GM23338 (cell line): ENCODE measurements at regions not wholly inside any gene's neighbourhood (a gene's known extent, or its start where the extent isn't known, plus 50 kb on each side); places are given as distances from the start of the nearest gene placed in this dataset.

Experiments used
- ATAC-seq: fragments of 200-7000 bp; cut with Tn5 transposase; 3 replicates; pipeline ENCODE4 v1.9.1; 2020
- DNase-seq: peaks from one replicate; pipeline ENCODE4 v3.0.0-alpha.2; 2015; ENCODE audit warnings: low spot score
- H2AFZ ChIP-seq: fragments of 200-600 bp; sonication (generic); 2 replicates; pipeline ENCODE4 v1.8.0; 2016; ENCODE audit warnings: antibody characterized with exemption, mild to moderate bottlenecking, moderate library complexity
- H3F3A ChIP-seq: fragments of 200-600 bp; sonication (generic); replicated peaks from 2 replicates; pipeline ENCODE4 v1.8.0; 2017; ENCODE audit warnings: antibody characterized with exemption, mixed run types, low read depth
- H3K27ac ChIP-seq: fragments of 200-600 bp; sonication (generic); 2 replicates; pipeline ENCODE4 v1.6.1; 2016; ENCODE audit warnings: low read depth
- H3K27me3 ChIP-seq: fragments of 200-600 bp; sonication (generic); 2 replicates; pipeline ENCODE4 v1.8.0; 2016; ENCODE audit warnings: mild to moderate bottlenecking, mixed run types, moderate library complexity; ENCODE audit not compliant: insufficient read depth
- H3K36me3 ChIP-seq: fragments of 200-600 bp; sonication (generic); 2 replicates; pipeline ENCODE4 v1.8.0; 2016; ENCODE audit warnings: mild to moderate bottlenecking; ENCODE audit not compliant: insufficient read depth
- H3K4me1 ChIP-seq: fragments of 200-600 bp; sonication (generic); 2 replicates; pipeline ENCODE4 v1.8.0; 2016; ENCODE audit warnings: mild to moderate bottlenecking, moderate library complexity; ENCODE audit not compliant: insufficient read depth
- H3K4me2 ChIP-seq: fragments of 200-600 bp; sonication (generic); 2 replicates; pipeline ENCODE4 v1.7.1; 2017; ENCODE audit warnings: mixed run types
- H3K4me3 ChIP-seq: fragments of 200-600 bp; sonication (generic); 2 replicates; pipeline ENCODE4 v1.6.1; 2016; ENCODE audit warnings: mixed run types
- H3K79me2 ChIP-seq: fragments of 200-600 bp; sonication (generic); replicated peaks from 2 replicates; pipeline ENCODE4 v1.8.0; 2017; ENCODE audit warnings: mild to moderate bottlenecking; ENCODE audit not compliant: insufficient read depth
- H3K9me2 ChIP-seq: fragments of 200-600 bp; sonication (generic); 2 replicates; pipeline ENCODE4 v1.8.0; 2017; ENCODE audit not compliant: insufficient read depth
- H4K20me1 ChIP-seq: fragments of 200-600 bp; sonication (generic); replicated peaks from 2 replicates; pipeline ENCODE4 v1.8.0; 2017; ENCODE audit warnings: mild to moderate bottlenecking; ENCODE audit not compliant: insufficient read depth
- H3K27ac Mint-ChIP-seq: 2 replicates; pipeline ENCODE4 v1.8.0; 2020; ENCODE audit warnings: inconsistent platforms, mild to moderate bottlenecking, moderate library complexity, mixed read lengths
- H3K27me3 Mint-ChIP-seq: 3 replicates; pipeline ENCODE4 v1.8.0; 2022; ENCODE audit warnings: low read depth, mild to moderate bottlenecking, moderate library complexity, mixed read lengths, inconsistent platforms; ENCODE audit not compliant: insufficient read depth, poor library complexity
- H3K36me3 Mint-ChIP-seq: 3 replicates; pipeline ENCODE4 v1.8.0; 2021; ENCODE audit warnings: low read depth, mild to moderate bottlenecking, inconsistent platforms, moderate library complexity, mixed read lengths
- H3K4me1 Mint-ChIP-seq: 3 replicates; pipeline ENCODE4 v1.8.0; 2020; ENCODE audit warnings: mild to moderate bottlenecking, inconsistent platforms, mixed read lengths
- H3K4me3 Mint-ChIP-seq: 3 replicates; pipeline ENCODE4 v1.8.0; 2021; ENCODE audit warnings: moderate library complexity, mild to moderate bottlenecking, inconsistent platforms, mixed read lengths
- H3K9me3 Mint-ChIP-seq: 3 replicates; pipeline ENCODE4 v1.8.0; 2020; ENCODE audit warnings: moderate library complexity, mild to moderate bottlenecking, inconsistent platforms, mixed read lengths
- CREB1 ChIP-seq: fragments of 250-450 bp; sonication (Bioruptor Pico); IDR thresholded peaks from 2 replicates; pipeline ENCODE4 v1.5.0; 2020; ENCODE audit warnings: low read depth, mild to moderate bottlenecking, moderate library complexity
- EZH2 ChIP-seq: fragments of 200-600 bp; sonication (generic); IDR thresholded peaks from one replicate; pipeline ENCODE4 v1.8.0; 2017; ENCODE audit warnings: antibody characterized with exemption, mild to moderate bottlenecking, low read depth; ENCODE audit not compliant: unreplicated experiment
- EZH2phosphoT487 ChIP-seq: fragments of 200-600 bp; sonication (generic); IDR thresholded peaks from one replicate; pipeline ENCODE4 v1.8.1; 2018; ENCODE audit warnings: antibody characterized with exemption; ENCODE audit not compliant: unreplicated experiment
- JUNB ChIP-seq: IDR thresholded peaks from one replicate; pipeline ENCODE4 v1.6.1; 2016; ENCODE audit warnings: antibody characterized with exemption; ENCODE audit not compliant: unreplicated experiment
- NANOG ChIP-seq: IDR thresholded peaks from 2 replicates; pipeline ENCODE4 v1.6.1; 2016; ENCODE audit warnings: antibody characterized with exemption, borderline replicate concordance
- POLR2AphosphoS5 ChIP-seq: IDR thresholded peaks from 2 replicates; pipeline ENCODE4 v1.6.1; 2016; ENCODE audit warnings: antibody characterized with exemption, low read depth
- STAT1 ChIP-seq: IDR thresholded peaks from one replicate; pipeline ENCODE4 v1.6.1; 2016; ENCODE audit warnings: antibody characterized with exemption; ENCODE audit not compliant: unreplicated experiment
- ZNF114 ChIP-seq: fragments of 250-450 bp; sonication (Bioruptor Pico); IDR thresholded peaks from 2 replicates; pipeline ENCODE4 v1.5.0; 2020; ENCODE audit warnings: mild to moderate bottlenecking, moderate library complexity
- ZNF331 ChIP-seq: fragments of 250-450 bp; sonication (Bioruptor Pico); IDR thresholded peaks from 2 replicates; pipeline ENCODE4 v1.5.0; 2020; ENCODE audit warnings: low read depth, mild to moderate bottlenecking, moderate library complexity
- TF ChIP-seq, protein P1 (sequence below): IDR thresholded peaks from one replicate; pipeline ENCODE4 v1.6.1; 2018; ENCODE audit warnings: antibody characterized with exemption; ENCODE audit not compliant: unreplicated experiment
- TF ChIP-seq, protein P2 (sequence below): IDR thresholded peaks from 2 replicates; pipeline ENCODE4 v1.6.1; 2016; ENCODE audit warnings: antibody characterized with exemption
- TF ChIP-seq, protein P3 (sequence below), 2 experiments: fragments of 200-600 bp in 1 of 2; sonication (generic) in 1 of 2; conservative IDR thresholded peaks; 2 replicates each; pipeline versions ENCODE4 v1.5.1 to v1.6.1; 2016 to 2017; ENCODE audit warnings: antibody characterized with exemption in 2 of 2, low read depth in 2 of 2, mild to moderate bottlenecking in 2 of 2, moderate library complexity in 1 of 2
- TF ChIP-seq, protein P4 (sequence below): fragments of 250-450 bp; sonication (Bioruptor Pico); IDR thresholded peaks from 2 replicates; pipeline ENCODE4 v1.5.0; 2020; ENCODE audit warnings: mild to moderate bottlenecking, moderate library complexity

DNA sequence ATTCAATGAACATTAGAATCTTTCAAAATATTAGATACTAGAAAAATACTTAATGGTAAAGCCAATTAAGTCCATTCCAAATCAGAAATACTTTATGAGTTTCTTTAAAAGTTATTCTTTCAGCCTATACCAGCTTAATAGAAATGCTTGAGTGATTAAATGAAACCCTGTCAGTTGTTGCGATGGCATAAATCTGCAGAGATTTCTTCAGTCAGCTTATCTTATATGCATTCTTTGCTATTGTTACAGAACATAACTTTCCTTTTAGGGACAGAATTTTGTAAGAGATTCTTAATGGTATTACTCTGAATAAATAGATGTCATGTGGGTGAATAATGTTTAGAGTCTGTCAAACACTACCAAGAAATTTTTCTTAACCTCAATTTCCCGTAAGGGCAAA is 325.0 kb upstream of the HAND2 start:
- no peak for ATAC-seq
- Mint-ChIP-seq H3K9me3 (no peaks in the 10 kb centered on the region), H3K4me1 (no peaks in the 10 kb centered on the region), H3K4me3 (no peak overlapping the region), H3K27me3 (no peaks in the 10 kb centered on the region), H3K27ac (no peak overlapping the region), H3K36me3 (no peaks in the 10 kb centered on the region)
- no peak for DNase-seq
- no peak overlapping the region for H3K4me3 ChIP-seq
- TF ChIP-seq CREB1 (CRISPR knock-in tag) (no peak), POLR2AphosphoS5 (no peak), ZNF114 (no peak), ZNF331 (no peak), EZH2phosphoT487 (no peak), EZH2 (no peak), STAT1 (no peak), NANOG (no peak), JUNB (no peak)
- TF ChIP-seq, protein P1, sequence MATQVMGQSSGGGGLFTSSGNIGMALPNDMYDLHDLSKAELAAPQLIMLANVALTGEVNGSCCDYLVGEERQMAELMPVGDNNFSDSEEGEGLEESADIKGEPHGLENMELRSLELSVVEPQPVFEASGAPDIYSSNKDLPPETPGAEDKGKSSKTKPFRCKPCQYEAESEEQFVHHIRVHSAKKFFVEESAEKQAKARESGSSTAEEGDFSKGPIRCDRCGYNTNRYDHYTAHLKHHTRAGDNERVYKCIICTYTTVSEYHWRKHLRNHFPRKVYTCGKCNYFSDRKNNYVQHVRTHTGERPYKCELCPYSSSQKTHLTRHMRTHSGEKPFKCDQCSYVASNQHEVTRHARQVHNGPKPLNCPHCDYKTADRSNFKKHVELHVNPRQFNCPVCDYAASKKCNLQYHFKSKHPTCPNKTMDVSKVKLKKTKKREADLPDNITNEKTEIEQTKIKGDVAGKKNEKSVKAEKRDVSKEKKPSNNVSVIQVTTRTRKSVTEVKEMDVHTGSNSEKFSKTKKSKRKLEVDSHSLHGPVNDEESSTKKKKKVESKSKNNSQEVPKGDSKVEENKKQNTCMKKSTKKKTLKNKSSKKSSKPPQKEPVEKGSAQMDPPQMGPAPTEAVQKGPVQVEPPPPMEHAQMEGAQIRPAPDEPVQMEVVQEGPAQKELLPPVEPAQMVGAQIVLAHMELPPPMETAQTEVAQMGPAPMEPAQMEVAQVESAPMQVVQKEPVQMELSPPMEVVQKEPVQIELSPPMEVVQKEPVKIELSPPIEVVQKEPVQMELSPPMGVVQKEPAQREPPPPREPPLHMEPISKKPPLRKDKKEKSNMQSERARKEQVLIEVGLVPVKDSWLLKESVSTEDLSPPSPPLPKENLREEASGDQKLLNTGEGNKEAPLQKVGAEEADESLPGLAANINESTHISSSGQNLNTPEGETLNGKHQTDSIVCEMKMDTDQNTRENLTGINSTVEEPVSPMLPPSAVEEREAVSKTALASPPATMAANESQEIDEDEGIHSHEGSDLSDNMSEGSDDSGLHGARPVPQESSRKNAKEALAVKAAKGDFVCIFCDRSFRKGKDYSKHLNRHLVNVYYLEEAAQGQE: no peak
- TF ChIP-seq, protein P2, sequence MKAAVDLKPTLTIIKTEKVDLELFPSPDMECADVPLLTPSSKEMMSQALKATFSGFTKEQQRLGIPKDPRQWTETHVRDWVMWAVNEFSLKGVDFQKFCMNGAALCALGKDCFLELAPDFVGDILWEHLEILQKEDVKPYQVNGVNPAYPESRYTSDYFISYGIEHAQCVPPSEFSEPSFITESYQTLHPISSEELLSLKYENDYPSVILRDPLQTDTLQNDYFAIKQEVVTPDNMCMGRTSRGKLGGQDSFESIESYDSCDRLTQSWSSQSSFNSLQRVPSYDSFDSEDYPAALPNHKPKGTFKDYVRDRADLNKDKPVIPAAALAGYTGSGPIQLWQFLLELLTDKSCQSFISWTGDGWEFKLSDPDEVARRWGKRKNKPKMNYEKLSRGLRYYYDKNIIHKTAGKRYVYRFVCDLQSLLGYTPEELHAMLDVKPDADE: no peak
- TF ChIP-seq, protein P3, sequence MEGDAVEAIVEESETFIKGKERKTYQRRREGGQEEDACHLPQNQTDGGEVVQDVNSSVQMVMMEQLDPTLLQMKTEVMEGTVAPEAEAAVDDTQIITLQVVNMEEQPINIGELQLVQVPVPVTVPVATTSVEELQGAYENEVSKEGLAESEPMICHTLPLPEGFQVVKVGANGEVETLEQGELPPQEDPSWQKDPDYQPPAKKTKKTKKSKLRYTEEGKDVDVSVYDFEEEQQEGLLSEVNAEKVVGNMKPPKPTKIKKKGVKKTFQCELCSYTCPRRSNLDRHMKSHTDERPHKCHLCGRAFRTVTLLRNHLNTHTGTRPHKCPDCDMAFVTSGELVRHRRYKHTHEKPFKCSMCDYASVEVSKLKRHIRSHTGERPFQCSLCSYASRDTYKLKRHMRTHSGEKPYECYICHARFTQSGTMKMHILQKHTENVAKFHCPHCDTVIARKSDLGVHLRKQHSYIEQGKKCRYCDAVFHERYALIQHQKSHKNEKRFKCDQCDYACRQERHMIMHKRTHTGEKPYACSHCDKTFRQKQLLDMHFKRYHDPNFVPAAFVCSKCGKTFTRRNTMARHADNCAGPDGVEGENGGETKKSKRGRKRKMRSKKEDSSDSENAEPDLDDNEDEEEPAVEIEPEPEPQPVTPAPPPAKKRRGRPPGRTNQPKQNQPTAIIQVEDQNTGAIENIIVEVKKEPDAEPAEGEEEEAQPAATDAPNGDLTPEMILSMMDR (conservative IDR thresholded peaks at IDR 0.05; ENCODE audit: low read depth in 2 of 2): no peak
- TF ChIP-seq, protein P4, sequence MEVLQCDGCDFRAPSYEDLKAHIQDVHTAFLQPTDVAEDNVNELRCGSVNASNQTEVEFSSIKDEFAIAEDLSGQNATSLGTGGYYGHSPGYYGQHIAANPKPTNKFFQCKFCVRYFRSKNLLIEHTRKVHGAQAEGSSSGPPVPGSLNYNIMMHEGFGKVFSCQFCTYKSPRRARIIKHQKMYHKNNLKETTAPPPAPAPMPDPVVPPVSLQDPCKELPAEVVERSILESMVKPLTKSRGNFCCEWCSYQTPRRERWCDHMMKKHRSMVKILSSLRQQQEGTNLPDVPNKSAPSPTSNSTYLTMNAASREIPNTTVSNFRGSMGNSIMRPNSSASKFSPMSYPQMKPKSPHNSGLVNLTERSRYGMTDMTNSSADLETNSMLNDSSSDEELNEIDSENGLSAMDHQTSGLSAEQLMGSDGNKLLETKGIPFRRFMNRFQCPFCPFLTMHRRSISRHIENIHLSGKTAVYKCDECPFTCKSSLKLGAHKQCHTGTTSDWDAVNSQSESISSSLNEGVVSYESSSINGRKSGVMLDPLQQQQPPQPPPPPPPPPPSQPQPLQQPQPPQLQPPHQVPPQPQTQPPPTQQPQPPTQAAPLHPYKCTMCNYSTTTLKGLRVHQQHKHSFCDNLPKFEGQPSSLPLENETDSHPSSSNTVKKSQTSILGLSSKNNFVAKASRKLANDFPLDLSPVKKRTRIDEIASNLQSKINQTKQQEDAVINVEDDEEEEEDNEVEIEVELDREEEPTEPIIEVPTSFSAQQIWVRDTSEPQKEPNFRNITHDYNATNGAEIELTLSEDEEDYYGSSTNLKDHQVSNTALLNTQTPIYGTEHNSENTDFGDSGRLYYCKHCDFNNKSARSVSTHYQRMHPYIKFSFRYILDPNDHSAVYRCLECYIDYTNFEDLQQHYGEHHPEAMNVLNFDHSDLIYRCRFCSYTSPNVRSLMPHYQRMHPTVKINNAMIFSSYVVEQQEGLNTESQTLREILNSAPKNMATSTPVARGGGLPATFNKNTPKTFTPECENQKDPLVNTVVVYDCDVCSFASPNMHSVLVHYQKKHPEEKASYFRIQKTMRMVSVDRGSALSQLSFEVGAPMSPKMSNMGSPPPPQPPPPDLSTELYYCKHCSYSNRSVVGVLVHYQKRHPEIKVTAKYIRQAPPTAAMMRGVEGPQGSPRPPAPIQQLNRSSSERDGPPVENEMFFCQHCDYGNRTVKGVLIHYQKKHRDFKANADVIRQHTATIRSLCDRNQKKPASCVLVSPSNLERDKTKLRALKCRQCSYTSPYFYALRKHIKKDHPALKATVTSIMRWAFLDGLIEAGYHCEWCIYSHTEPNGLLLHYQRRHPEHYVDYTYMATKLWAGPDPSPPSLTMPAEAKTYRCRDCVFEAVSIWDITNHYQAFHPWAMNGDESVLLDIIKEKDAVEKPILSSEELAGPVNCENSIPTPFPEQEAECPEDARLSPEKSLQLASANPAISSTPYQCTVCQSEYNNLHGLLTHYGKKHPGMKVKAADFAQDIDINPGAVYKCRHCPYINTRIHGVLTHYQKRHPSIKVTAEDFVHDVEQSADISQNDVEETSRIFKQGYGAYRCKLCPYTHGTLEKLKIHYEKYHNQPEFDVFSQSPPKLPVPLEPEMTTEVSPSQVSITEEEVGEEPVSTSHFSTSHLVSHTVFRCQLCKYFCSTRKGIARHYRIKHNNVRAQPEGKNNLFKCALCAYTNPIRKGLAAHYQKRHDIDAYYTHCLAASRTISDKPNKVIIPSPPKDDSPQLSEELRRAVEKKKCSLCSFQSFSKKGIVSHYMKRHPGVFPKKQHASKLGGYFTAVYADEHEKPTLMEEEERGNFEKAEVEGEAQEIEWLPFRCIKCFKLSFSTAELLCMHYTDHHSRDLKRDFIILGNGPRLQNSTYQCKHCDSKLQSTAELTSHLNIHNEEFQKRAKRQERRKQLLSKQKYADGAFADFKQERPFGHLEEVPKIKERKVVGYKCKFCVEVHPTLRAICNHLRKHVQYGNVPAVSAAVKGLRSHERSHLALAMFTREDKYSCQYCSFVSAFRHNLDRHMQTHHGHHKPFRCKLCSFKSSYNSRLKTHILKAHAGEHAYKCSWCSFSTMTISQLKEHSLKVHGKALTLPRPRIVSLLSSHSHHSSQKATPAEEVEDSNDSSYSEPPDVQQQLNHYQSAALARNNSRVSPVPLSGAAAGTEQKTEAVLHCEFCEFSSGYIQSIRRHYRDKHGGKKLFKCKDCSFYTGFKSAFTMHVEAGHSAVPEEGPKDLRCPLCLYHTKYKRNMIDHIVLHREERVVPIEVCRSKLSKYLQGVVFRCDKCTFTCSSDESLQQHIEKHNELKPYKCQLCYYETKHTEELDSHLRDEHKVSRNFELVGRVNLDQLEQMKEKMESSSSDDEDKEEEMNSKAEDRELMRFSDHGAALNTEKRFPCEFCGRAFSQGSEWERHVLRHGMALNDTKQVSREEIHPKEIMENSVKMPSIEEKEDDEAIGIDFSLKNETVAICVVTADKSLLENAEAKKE (CRISPR knock-in tag): no peak
- H3K27me3 ChIP-seq: no peaks in the 10 kb centered on the region
- no peak overlapping the region for H2AFZ ChIP-seq
- no peaks in the 10 kb centered on the region for H3F3A ChIP-seq
- H3K36me3 ChIP-seq: no peaks in the 10 kb centered on the region
- no peaks in the 10 kb centered on the region; the same call in 1 of the 2 replicates for H3K9me2 ChIP-seq
- no peaks in the 10 kb centered on the region for H3K4me1 ChIP-seq
- no peak overlapping the region for H3K27ac ChIP-seq
- no peak overlapping the region for H3K4me2 ChIP-seq
- H3K79me2 ChIP-seq: no peaks in the 10 kb centered on the region
- no peaks in the 10 kb centered on the region for H4K20me1 ChIP-seq
